ENCODE measurements at regions not wholly inside any gene's neighbourhood (a gene's known extent, or its start where the extent isn't known, plus 50 kb on each side); places are given as distances from the start of the nearest gene placed in this dataset.

DNA sequence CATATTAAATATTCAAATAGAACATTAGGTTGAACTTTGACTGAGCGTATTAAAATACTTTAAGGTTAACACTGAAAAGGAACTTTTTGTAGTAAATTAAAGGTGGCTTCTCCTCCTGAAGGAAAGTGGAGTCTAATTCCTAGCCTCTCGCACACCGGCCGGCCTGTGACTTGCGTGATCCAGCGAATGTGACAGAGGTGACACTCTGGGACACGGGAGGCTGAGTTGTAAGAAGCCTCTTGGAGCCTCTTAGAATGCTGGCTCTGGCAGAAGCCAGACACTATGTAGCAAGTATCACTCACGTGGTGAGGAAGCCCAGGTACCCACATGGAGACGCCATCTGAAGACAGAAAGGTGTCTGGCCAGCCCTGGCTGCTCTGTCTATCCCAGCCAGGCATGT, 64.9 kb upstream of the NSMCE3 start:
- H3K36me3 ChIP-seq (ENCODE audit: control insufficient read depth, insufficient read depth, low read length): no peaks in the 10 kb centered on the region
- no peaks in the 10 kb centered on the region for H3K27me3 ChIP-seq (ENCODE audit: control insufficient read depth, insufficient read depth, low read length)
- no peak overlapping the region for H3K27ac ChIP-seq (ENCODE audit: low read depth, low read length)
- H3K4me1 ChIP-seq (ENCODE audit: control insufficient read depth, insufficient read depth, low read length): no peaks in the 10 kb centered on the region
- H3K9ac ChIP-seq (ENCODE audit: low read length): no peak overlapping the region
- H3K4me3 ChIP-seq (ENCODE audit: low read length): no peak overlapping the region

DNA sequence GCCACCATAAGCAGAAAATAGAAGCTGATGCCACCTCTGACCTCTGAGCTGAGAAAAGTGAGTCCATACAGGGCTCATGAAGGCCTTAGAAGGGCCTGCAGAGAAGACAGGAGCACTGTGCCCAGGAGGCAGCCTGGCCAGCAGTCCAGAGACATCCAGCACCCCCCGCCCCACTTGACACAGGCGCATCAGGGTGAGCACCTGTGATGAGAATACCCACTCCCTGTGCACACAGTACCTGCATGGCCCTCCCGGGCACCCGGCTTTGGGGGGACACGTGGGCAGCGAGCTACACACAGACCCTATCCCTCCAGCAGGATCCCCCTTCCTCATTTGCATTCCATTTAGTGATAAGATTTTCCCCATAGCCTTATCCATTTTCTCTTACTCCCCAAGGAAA, 63.6 kb upstream of the NSMCE3 start:
- Histone ChIP-seq H3K27me3 (ENCODE audit: control insufficient read depth, insufficient read depth, low read length) (no peaks in the 10 kb centered on the region), H3K27ac (ENCODE audit: low read depth, low read length) (no peak overlapping the region), H3K9ac (ENCODE audit: low read length) (no peak overlapping the region), H3K4me1 (ENCODE audit: control insufficient read depth, insufficient read depth, low read length) (no peaks in the 10 kb centered on the region), H3K36me3 (ENCODE audit: control insufficient read depth, insufficient read depth, low read length) (no peaks in the 10 kb centered on the region), H3K4me3 (ENCODE audit: low read length) (no peak overlapping the region)

DNA sequence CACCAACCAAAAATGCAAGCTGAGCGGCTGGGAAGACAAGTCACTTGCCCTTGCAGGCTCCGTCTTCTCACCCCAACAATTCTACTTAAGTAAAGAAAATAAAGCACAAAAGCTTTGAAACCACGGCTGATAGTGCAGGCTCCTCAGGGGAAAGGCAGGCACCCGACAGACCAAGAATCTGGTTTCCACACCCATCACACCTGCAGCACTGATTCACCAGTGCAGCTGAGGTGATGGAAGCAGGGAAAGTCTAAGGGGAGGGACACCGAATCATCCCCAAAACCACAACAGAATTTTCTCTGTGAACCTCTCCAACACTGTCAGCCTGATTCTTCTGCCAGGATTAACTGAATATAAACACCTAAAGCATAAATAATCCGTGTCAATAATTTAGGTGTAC, 62.0 kb upstream of the NSMCE3 start:
- H3K4me1 ChIP-seq (ENCODE audit: control insufficient read depth, insufficient read depth, low read length): no peaks in the 10 kb centered on the region
- no peaks in the 10 kb centered on the region for H3K36me3 ChIP-seq (ENCODE audit: control insufficient read depth, insufficient read depth, low read length)
- no peak overlapping the region for H3K9ac ChIP-seq (ENCODE audit: low read length)
- H3K4me3 ChIP-seq (ENCODE audit: low read length): no peak overlapping the region
- no peak overlapping the region for H3K27ac ChIP-seq (ENCODE audit: low read depth, low read length)
- H3K27me3 ChIP-seq (ENCODE audit: control insufficient read depth, insufficient read depth, low read length): no peaks in the 10 kb centered on the region

- Histone ChIP-seq H3K4me3 (ENCODE audit: low read length) (no peak overlapping the region), H3K9ac (ENCODE audit: low read length) (no peak overlapping the region), H3K27me3 (ENCODE audit: control insufficient read depth, insufficient read depth, low read length) (no peaks in the 10 kb centered on the region), H3K27ac (ENCODE audit: low read depth, low read length) (no peak overlapping the region), H3K36me3 (ENCODE audit: control insufficient read depth, insufficient read depth, low read length) (no peaks in the 10 kb centered on the region), H3K4me1 (ENCODE audit: control insufficient read depth, insufficient read depth, low read length) (no peaks in the 10 kb centered on the region)
Measured at GRCh38 chr15:29331071-29331470, 61.4 kb upstream of the NSMCE3 start.

- Histone ChIP-seq H3K36me3 (ENCODE audit: control insufficient read depth, insufficient read depth, low read length) (no peaks in the 10 kb centered on the region), H3K27me3 (ENCODE audit: control insufficient read depth, insufficient read depth, low read length) (no peaks in the 10 kb centered on the region), H3K4me1 (ENCODE audit: control insufficient read depth, insufficient read depth, low read length) (no peaks in the 10 kb centered on the region), H3K4me3 (ENCODE audit: low read length) (no peak overlapping the region), H3K27ac (ENCODE audit: low read depth, low read length) (no peak overlapping the region), H3K9ac (ENCODE audit: low read length) (no peak overlapping the region)
Measured at GRCh38 chr15:29324746-29325145, 55.1 kb upstream of the NSMCE3 start.

DNA sequence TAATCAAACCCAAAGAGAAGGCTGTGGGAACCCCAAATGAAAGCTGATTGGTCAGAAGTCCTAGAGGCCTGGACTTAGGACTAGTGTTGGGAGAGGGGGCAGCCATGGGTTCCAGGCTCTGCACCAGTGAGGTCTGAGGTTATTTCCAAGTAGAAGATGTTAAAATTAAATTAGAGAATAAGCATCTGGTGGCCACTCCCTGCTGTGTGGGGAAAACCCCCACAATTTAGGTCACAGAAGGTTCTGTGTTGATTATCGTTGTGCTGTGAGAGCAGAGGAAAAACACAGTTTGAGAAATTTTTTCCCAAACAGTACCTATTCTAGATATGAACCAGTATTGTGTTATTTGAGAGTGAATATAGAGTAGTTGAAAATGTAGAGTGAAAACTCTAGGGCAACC, 53.9 kb upstream of the NSMCE3 start:
- H3K4me3 ChIP-seq (ENCODE audit: low read length): no peak overlapping the region
- H3K9ac ChIP-seq (ENCODE audit: low read length): no peak overlapping the region
- H3K27me3 ChIP-seq (ENCODE audit: control insufficient read depth, insufficient read depth, low read length): no peaks in the 10 kb centered on the region
- no peak overlapping the region for H3K27ac ChIP-seq (ENCODE audit: low read depth, low read length)
- H3K36me3 ChIP-seq (ENCODE audit: control insufficient read depth, insufficient read depth, low read length): no peaks in the 10 kb centered on the region
- H3K4me1 ChIP-seq (ENCODE audit: control insufficient read depth, insufficient read depth, low read length): no peaks in the 10 kb centered on the region

DNA sequence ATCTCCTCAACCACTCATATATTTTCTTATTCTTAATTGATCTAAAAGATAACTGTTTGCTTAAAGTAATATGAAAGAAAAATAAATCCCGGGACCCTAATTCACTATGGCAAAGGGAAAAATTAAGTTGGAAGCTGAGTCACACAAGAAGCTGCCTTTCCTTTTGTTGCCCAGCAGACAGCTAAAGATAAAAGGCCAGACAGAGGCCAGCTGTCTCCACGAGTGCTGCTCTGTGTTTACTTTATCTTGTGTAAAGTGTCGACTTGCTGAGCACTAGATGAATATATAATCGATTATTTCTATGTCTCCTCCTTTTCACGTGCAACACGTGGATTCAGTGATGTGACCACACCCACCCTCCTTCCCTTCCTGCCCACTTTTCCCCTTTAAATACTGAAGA, 52.8 kb upstream of the NSMCE3 start:
- H3K9ac ChIP-seq (ENCODE audit: low read length): no peak overlapping the region
- no peaks in the 10 kb centered on the region for H3K27me3 ChIP-seq (ENCODE audit: control insufficient read depth, insufficient read depth, low read length)

DNA sequence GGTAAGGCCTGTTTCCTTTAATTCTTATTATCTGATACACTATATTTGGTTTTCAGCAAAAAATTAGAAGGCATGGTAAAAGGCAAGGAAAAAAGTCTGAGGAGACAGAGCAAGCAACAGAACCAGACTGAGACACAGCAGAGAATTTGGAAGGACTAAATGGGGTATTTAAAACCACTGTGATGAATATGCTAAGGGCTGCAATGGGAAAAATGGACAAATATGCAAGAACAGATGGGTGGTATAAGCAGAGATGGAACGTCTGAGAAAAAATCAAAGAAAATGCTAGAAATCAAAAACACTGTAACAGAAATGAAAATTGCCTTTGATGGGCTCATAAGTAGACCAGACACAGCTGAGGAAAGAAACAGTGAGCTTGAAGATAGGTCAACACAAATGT, 50.8 kb upstream of the NSMCE3 start:
- Histone ChIP-seq H3K27me3 (ENCODE audit: control insufficient read depth, insufficient read depth, low read length) (no peaks in the 10 kb centered on the region), H3K4me1 (ENCODE audit: control insufficient read depth, insufficient read depth, low read length) (no peaks in the 10 kb centered on the region), H3K4me3 (ENCODE audit: low read length) (no peak overlapping the region), H3K36me3 (ENCODE audit: control insufficient read depth, insufficient read depth, low read length) (no peaks in the 10 kb centered on the region), H3K27ac (ENCODE audit: low read depth, low read length) (no peak overlapping the region), H3K9ac (ENCODE audit: low read length) (no peak overlapping the region)

More for the DNA sequence above, 52.8 kb upstream of the NSMCE3 start:
- no peak overlapping the region for H3K27ac ChIP-seq (ENCODE audit: low read depth, low read length)
- H3K36me3 ChIP-seq (ENCODE audit: control insufficient read depth, insufficient read depth, low read length): no peaks in the 10 kb centered on the region
- H3K4me1 ChIP-seq (ENCODE audit: control insufficient read depth, insufficient read depth, low read length): no peaks in the 10 kb centered on the region
- H3K4me3 ChIP-seq (ENCODE audit: low read length): no peak overlapping the region

- Histone ChIP-seq H3K9ac (ENCODE audit: low read length) (no peak overlapping the region), H3K4me1 (ENCODE audit: control insufficient read depth, insufficient read depth, low read length) (no peaks in the 10 kb centered on the region), H3K4me3 (ENCODE audit: low read length) (no peak overlapping the region), H3K36me3 (ENCODE audit: control insufficient read depth, insufficient read depth, low read length) (no peaks in the 10 kb centered on the region), H3K27me3 (ENCODE audit: control insufficient read depth, insufficient read depth, low read length) (no peaks in the 10 kb centered on the region), H3K27ac (ENCODE audit: low read depth, low read length) (no peak overlapping the region)
Measured at GRCh38 chr15:29319823-29320222, 50.2 kb upstream of the NSMCE3 start.

Measured in rectal smooth muscle tissue (tissue), 1 donor.